HG03135 (cell line): ENCODE measurements at regions not wholly inside any gene's neighbourhood (a gene's known extent, or its start where the extent isn't known, plus 50 kb on each side); places are given as distances from the start of the nearest gene placed in this dataset.
"Not testable (repeated sequence)": the region's sequence is repeated elsewhere in the genome, so short reads cannot be mapped to it uniquely, and the experiment has no call there.

Experiments
- ATAC-seq: cut with Tn5 transposase; IDR thresholded peaks from one replicate; pipeline ENCODE4 v1.9.1; 2021; ENCODE audit warnings: mild to moderate bottlenecking, moderate library complexity; ENCODE audit not compliant: unreplicated experiment

DNA sequence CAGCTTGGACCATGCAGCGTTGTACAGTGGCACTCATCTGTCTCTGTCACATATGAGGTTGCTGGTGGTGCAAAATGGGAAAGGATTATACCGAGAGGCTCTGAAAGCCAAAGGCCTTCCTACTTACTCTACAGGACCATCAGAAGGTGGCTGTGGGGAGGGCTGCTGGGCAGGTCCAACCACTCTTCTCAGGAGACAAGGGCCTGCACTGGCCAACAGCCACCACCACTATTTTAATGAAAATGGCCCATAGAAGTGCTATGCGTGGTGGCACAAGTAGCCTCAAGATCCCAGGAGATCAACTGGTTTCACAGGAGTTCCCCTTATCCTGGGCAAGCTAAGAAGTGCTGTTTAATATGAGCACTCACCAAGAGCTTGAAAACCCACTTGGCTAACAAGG, 52.3 kb downstream of the MRPL57 start:
- no peak for ATAC-seq

DNA sequence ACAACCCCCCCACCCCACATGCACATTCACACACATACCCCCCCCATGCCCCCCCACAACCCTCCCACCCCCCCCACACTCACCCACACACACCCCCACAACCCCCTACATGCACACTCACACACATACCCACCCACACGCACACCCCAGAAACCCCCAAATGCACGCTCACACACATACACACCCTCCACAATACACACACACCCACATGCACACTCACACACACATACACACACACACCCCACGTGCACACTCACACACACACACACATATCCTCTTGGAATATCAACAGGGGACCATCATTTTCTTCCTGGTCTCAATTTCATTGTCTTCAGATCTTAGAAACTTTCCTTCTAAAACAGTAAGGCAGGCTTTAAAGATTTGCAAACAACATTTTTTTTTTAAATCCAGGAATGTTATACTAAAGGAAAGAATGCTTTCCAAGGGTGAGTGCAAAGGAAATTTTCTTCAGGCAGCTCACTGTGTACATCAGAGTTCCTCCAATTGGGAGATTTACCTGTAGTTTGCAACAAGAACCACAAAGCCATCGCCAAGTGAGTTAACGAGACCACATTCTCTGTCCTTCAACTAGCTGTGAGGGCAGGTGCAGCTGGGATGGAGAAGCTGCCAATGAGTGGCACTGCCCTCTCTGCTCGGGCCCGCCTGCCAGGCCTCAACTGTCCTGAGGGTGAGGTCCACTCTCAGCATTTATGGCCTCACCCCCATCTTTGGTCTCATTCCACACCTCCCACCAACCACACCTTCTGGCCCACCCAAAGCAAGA, 53.0 kb downstream of the MRPL57 start:
- no peak for ATAC-seq

DNA sequence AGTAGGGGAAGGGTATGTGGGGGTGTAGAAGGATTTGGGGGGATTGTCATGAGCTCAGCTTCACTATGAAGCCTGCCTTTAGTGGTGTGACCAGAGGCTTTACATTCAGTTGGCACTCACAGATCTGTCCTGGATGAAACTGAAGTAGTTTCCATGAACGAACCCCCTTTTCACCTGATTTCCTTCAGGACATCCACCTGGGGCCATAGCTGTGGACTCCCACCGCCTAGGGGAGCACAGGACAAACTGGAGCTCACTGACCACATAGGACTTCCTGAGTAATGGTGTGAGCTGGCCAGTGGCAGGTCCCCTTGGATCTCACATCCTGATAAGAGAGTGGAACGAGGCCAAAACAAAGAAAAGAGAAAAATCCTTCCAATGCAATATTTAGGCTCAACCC, 54.1 kb downstream of the MRPL57 start:
- ATAC-seq, result no peak

DNA sequence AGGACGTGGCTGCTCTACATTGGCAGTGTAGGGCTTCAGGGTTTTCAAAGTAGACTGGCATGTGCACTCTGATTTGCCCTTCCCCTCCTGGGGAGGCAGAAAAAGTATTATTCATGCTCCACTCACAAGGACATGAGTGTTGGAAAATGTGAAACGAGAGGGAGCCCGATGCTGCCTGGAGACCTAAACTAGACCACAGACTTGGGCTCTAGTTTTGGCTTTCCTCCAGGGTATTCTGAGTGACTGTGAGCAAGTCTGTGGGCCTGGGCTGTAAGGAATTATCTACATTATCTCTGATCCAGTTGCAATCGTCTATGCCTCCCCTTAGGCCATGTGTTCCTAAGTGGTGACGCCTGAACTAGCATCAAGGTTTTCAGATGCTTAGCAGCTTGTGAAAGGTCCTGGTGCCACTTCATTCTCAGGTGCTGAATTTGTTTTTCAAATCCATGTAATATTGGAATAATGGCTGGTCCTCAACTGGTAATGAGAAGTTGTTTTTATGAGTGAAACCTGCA, 55.0 kb downstream of the MRPL57 start:
- ATAC-seq, result no peak

DNA sequence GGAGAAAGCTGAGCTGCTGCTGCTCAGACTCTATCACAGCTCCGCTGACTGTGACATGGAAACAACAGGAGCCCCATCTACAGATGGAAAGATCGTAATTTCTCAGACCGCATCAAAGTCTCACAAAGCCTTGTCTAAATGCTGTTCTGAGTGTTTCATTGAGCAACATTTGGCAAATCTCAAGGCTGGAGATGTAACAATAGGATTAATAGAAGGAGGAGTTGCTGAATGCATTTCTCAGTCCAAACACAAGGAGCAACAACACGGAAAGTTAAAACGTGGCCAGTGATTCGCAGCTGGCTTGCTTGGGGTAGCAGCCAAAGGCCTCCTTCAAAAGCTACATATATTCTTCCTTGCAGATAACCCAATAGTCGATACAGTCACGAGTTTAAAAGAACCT, 55.7 kb downstream of the MRPL57 start:
- ATAC-seq, result no peak

DNA sequence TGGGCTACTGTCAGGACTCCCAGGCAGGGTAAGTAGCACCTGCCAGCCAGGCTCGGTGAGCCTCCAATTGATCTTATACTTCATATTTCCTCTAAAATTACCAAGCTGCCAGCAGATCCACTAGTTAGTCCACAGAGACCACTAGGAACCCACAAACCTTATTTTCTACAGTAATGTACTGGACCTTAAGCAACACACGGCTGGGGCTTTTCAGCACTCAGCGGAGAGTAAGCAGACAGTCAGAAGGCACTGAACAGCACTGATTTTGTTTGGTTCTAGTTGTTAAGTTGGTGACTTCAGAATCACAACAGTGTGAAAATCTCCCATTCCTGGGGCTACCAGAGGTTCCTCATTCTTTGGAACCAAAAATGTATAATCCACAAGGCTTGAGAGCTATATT, 56.1 kb downstream of the MRPL57 start:
- no peak for ATAC-seq

DNA sequence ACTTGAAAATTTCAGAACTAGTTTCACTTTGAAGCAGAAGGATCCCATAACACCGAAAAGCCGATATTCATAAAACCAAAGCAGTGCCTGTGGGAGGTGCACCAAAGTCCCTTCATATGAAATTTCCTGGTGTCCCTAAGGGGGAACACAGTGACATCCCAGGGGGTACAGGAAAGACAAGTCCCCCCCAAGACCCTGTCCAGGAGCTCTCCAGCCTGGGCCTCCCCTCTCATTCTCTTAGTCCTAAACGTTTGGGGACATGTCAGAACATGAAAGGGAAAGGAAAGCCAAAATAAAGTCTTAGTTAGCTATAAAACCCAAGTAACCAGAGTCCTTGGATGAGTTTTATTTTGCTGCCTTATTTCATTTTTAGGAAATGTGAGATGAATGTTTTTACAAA, 56.6 kb downstream of the MRPL57 start:
- ATAC-seq, result no peak

DNA sequence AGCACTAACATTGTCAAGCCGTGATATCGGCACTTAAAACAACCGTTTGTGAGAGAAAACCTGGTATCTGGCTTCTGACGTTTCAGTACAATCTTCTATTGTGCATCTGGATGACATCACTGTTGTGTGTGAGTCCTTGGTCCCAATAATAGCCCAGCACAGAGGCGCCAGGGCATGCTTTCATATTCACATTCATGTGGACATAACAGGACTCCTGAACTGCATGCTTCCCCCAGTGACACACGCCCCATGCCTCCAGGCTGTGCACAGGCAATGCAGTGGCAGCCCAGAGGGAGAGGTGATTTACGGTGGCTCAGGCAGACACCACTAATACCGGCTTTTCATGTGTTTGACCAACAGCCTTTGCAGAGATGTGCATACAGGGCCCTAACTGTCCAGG, 58.1 kb downstream of the MRPL57 start:
- no peak for ATAC-seq

DNA sequence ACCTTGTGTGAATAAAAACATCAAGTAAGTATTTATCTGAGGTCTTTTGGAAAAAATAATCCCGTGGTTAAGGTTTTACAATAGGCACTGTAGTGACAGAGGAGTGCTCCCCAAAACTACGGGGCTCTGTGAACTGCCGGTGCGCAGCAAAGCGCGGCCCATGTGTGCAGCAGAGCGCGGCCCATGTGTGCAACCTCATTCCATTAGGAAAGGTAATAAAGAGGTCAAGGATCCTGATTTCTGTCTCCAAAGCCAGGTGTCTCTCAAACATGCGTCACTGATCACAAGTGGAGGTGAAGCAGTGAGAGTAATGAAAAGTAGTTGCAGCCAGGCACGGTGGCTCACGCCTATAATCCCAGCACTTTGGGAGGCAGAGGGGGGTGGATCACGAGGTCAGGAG, 58.7 kb downstream of the MRPL57 start:
- no peak for ATAC-seq

DNA sequence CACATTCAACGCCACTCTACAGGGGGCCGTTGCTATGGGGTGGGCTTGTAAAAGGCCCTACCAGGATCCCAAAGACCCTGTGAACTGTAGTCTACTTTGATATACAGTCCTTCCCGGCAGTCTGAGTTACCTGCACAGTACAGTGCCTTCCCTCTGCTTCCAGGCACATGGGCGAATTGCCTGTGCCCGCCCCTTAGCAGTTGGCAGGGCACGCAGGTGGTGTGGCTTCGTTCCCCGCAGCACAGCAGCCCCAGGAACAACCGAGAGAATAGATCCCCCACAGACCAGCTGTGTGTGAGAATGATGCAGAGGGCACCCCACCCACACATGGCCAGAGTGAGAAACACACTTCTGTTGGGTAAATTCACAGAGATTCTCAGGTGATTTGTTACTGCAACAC, 60.6 kb downstream of the MRPL57 start:
- no peak for ATAC-seq

DNA sequence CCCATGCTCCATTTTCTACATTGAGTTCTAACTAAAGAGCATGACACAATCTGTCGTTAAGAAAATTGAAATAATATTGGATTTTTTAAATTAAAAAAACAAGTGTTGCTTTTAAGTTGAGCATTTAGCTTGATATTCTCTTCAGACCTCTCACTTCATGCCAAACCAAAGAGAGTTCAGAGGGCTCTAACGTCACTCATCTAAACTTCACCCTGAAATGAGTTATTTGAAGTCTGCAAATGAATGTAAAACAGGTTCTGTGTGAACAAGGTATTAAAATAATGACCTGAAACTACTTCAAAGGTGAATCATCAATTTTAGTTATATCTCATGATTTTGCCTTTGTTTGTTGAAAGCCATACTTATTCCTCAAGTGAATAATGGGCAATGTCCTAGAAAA, 61.8 kb downstream of the MRPL57 start:
- no peak for ATAC-seq

DNA sequence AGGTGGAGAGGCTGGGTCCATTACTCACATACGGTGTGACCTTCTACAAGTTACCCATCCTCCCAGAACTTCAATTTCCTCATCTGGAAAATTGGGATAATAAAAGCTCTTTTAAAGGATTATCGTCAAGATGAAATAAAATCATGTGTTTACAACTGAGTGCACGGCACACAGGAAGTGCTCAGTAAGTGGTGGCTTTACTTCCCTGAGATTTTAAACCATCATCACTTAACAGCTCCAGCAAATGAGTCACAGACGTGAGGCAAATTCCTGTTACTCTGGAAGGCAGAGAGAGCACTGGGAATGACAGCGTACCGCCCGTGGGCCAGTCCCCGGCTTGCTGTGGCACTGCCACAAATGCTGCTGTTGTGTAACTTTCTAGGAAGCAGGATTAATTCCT, 64.1 kb downstream of the MRPL57 start:
- ATAC-seq, result no peak

DNA sequence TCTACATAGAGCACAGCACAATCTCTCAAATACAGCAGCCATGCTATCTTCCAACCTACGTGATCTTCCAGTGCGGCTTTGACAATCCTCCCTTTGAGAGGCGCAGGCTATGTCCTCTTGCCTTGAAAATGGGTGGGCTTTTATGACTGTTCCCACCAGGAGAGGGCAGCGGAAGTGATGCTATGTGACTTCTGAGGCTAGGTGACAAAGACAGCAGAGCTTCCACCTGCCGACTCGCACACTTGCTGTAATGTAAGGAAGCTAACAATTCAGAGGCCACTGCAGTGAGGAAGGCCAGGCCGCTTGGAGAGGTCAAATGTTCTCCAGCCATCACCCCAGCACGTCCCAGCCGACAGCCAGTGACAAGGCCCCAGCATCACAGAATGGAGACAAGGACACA, 65.8 kb downstream of the MRPL57 start:
- no peak for ATAC-seq

DNA sequence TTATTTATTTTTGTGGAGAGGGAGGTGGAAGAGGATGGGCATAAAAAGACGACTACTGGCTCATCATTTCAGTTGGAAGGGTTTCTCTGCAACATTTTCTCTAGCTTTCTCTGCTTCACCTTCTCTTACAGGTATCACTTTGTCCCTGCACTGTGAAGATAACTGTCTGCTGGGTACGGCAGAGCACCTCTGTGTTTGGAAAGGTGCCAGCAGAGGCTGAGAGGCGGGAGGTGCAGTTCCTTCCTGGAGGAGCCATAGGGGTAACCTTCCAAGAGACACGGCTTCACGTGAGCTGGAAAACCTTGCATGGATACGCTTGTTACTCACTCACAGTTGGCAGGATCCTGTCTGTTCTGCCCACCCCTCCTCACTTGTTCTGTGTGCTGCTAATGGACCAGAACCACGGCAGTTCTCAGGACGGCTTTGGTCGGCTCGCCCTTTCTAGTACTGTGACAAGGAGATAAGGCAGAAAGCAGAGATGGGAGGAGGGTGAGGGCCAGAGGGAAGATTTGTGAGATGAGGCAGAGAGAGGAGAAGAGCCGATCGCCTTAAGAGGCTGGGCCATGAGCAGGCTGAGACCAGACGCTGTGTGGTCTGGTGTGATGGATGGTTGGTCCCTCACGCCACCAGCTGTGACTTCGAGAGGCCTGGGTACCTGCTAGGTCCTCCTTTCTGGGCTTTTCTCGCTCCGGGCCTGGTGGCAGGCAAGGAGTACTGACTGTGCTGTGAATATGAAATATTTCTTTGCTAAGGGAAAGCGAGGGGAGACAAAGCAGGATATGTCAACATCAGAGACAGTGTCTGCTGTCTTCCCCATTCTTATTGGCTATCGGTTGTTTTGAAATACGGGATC, 66.8 kb downstream of the MRPL57 start:
- ATAC-seq, result no peak

DNA sequence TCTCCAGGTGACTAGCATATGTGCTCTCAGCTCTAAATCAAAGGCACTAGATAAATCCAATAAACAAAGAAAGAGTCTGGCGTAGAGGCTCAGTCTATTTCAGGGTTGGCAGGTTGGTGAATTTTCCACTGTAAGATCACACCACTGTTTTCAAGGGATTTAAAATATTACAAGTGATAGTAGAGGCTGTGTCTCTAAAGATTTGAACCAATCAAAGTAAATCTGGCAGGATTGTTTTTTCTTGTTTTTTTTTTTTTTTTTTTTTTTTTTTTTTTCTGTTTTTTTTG, 67.4 kb downstream of the MRPL57 start:
- ATAC-seq, result not testable (repeated sequence)

DNA sequence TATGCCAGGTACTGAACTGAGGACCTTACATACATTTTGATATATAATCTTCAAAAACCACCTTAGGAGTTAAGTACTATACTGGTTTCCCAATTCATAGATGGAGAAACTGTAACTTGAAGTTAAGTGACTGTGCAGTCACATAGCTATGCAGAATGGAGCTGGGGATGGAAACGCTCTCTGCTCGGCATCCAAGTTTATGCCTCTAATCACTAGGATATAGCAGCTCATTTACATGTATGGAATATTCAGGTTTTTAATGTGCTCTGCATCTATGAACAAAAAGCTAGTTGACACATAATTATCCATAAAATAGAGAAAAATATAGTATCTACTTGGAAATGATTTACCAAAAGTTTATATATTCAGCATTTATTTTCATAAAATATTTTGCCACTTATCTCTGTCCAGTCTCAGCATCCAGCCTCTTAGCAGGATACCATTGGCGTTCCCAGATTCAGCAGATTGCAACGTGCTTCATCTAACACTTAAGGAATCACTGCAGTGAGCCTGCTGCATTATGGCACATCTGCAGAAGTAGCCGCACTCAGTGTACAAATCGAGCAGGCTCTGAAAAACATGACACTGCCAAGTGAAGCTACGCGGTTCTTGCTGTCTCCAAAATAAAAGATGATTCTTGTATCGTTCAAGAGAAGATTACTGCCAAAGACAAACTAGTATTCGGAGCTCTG, 70.4 kb downstream of the MRPL57 start:
- ATAC-seq, result no peak

DNA sequence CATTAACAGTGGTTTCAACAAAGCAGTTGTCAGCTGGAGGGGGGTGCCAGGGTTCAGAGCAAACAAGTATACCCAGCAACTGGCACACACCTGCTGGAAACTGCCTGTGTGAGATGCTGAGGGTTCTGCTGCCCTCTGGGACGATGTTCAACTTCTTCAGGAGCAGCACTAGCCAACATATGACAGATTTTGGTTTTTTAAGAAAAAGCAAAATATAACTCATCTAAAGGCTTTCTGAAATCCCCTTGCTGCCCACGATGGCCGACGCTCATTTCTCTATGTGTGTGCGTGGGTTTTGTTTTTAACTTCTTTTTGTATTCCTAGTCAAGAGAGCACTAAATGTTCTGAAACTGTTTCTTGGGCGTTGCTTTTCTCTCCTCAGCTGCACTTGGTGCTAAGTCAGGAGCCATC, 79.9 kb downstream of the MRPL57 start:
- no peak for ATAC-seq

DNA sequence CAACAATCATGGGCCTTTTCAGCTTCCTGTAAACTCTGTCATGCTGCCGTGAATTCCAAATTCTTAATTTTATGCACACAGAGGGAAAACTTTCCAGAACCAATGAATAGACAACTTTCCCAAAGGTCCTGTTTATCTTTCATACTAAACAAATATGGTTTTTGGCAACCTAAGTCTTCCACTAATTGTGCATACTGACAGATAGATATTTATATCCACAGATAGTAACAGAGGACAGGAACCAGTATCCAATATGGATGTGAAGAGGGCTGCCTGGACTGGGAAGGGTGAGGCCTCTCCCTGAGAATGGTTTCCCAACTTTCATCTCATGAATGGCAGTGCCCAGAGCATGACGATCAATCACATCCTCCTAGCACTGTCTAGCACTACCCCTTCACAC, 80.4 kb downstream of the MRPL57 start:
- ATAC-seq, result no peak

DNA sequence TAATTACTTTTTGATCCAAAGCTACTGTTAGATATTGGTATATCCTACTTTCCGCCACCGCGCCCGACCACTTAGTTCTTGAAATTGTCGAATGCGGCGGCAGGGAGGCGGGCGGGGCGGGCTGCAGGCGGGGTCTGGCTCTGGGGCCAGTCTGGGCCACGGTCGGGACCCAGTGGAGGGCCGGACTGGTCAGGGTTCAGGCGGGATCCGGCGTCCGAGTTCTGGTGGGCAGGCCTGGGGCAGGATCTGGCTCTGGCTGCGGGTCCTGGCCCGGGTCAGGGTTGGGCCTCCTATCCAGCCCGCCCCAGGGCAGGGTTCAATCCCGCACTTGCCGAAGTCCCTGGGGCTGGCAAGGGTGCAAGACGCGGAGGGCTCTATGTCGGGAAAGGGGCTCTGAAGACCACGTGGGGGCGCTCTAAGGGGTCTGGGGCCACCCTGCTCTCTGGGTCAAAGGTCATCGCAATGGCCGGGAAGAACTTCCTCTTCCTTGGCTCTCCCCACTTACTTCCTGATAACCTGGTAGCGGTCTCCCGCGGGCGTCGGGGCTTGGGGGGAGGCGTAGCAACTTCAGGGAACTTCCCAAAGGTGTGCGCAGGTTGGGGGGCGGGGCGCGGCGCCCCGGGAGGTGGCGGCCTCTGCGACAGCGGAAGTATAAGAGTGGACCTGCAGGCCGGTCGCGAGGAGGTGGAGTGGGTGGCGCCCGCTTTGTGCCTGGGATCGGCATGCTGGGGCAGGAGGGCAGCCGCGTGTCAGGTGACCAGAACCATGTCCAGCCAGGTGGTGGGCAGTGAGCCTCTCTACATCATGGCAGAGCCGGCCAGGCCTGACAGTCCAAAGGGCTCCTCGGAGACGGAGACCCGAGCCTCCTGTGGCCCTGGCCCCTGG, 83.4 kb downstream of the MRPL57 start:
- no peak for ATAC-seq

DNA sequence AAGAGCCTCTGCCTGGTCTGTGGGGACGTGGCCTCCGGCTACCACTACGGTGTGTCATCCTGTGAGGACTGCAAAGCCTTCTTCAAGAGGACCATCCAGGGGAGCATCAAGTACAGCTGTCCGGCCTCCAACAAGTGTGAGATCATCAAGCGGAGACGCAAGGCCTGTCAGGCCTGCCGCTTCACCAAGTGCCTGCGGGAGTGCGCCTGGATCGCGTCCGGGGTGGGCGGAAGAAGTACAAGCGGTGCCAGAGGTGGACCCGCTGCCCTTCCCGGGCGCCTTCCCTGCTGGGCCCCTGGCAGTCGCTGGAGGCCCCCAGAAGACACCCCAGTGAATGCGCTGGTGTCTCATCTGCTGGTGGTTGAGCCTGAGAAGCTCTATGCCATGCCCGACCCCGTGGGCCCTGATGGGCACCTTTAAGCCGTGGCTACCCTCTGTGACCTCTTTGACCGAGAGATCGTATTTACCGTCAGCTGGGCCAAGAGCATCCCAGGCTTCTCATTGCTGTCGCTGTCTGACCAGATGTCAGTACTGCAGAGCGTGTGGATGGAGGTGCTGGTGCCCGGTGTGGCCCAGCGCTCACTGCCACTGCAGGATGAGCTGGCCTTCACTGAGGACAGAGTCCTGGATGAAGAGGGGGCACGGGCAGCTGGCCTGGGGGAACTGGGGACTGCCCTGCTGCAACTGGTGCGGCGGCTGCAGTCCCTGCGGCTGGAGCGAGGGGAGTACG, 84.3 kb downstream of the MRPL57 start:
- not testable (repeated sequence) for ATAC-seq
